Calu3 (cell line): ENCODE measurements at regions not wholly inside any gene's neighbourhood (a gene's known extent, or its start where the extent isn't known, plus 50 kb on each side); places are given as distances from the start of the nearest gene placed in this dataset.

Experiments used
- BruUV-seq: library from RNA; stranded (reverse); fragments of 400-500 nt; replicated peaks from 2 replicates; lab custom pipeline; 2021; lab: Mats Ljungman, UMichigan
- CTCF ChIA-PET: fragments of 300-600 bp; sonication (Branson Sonifier 250); formaldehyde crosslinking; loops from one replicate; lab custom pipeline; 2022; ENCODE audit warnings: antibody characterized with exemption; lab: Charles Lee
- DNase-seq: peaks from one replicate; pipeline ENCODE4 v3.0.0; 2022
- H3K27ac Mint-ChIP-seq: one replicate; pipeline ENCODE4 v1.8.0; 2022; ENCODE audit warnings: mixed read lengths; ENCODE audit not compliant: unreplicated experiment
- H3K27me3 Mint-ChIP-seq: one replicate; pipeline ENCODE4 v1.8.0; 2022; ENCODE audit warnings: mixed read lengths; ENCODE audit not compliant: unreplicated experiment
- H3K36me3 Mint-ChIP-seq: one replicate; pipeline ENCODE4 v1.8.0; 2022; ENCODE audit warnings: mild to moderate bottlenecking, moderate library complexity, mixed read lengths; ENCODE audit not compliant: insufficient read depth, unreplicated experiment
- H3K4me1 Mint-ChIP-seq: one replicate; pipeline ENCODE4 v1.8.0; 2022; ENCODE audit warnings: mild to moderate bottlenecking, low read depth, mixed read lengths; ENCODE audit not compliant: unreplicated experiment
- H3K4me3 Mint-ChIP-seq: one replicate; pipeline ENCODE4 v1.8.0; 2022; ENCODE audit warnings: mild to moderate bottlenecking, low read depth, moderate library complexity, mixed read lengths; ENCODE audit not compliant: unreplicated experiment
- H3K9me3 Mint-ChIP-seq: one replicate; pipeline ENCODE4 v1.8.0; 2022; ENCODE audit warnings: low read depth, mixed read lengths; ENCODE audit not compliant: unreplicated experiment
- intact Hi-C: fragments of 100-400 bp; cut with micrococcal nuclease; formaldehyde crosslinking; loops from one replicate; pipeline ENCODE4 v1.10.0; 2022; ENCODE audit not compliant: unreplicated experiment
- TF ChIP-seq, protein P1 (sequence below): fragments of 200-600 bp; IDR thresholded peaks from one replicate; pipeline ENCODE4 v1.8.0; 2022; ENCODE audit warnings: antibody characterized with exemption; ENCODE audit not compliant: unreplicated experiment

DNA sequence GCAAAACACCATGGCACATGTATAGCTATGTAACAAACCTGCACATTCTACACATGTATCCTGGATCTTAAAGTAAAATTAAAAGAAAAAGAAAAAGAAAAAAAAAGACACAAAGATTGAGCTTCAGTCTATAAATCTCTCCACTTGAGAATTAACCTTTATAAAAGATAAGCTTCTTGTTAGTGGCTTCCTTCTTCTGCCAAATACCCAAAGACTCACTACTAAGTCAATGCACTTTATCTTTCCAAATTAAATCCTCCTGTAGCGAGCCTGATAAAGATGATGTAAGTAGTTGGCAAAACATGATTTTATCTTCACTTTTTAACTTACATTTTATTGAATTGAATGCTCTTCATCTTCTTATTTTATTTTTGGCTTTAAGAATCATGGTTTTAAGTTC lies 349.9 kb downstream of the TRIB2 start:
- no TSS peak for BruUV-seq
- intact Hi-C loops, result no loop called here
- Mint-ChIP-seq H3K36me3 (no peaks in the 10 kb centered on the region), H3K4me3 (no peak overlapping the region), H3K27me3 (no peaks in the 10 kb centered on the region), H3K4me1 (no peaks in the 10 kb centered on the region), H3K9me3 (no peaks in the 10 kb centered on the region), H3K27ac (no peak overlapping the region)
- CTCF ChIA-PET, result no interaction called here
- TF ChIP-seq, protein P1, sequence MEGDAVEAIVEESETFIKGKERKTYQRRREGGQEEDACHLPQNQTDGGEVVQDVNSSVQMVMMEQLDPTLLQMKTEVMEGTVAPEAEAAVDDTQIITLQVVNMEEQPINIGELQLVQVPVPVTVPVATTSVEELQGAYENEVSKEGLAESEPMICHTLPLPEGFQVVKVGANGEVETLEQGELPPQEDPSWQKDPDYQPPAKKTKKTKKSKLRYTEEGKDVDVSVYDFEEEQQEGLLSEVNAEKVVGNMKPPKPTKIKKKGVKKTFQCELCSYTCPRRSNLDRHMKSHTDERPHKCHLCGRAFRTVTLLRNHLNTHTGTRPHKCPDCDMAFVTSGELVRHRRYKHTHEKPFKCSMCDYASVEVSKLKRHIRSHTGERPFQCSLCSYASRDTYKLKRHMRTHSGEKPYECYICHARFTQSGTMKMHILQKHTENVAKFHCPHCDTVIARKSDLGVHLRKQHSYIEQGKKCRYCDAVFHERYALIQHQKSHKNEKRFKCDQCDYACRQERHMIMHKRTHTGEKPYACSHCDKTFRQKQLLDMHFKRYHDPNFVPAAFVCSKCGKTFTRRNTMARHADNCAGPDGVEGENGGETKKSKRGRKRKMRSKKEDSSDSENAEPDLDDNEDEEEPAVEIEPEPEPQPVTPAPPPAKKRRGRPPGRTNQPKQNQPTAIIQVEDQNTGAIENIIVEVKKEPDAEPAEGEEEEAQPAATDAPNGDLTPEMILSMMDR, result no peak
- no peak for DNase-seq

DNA sequence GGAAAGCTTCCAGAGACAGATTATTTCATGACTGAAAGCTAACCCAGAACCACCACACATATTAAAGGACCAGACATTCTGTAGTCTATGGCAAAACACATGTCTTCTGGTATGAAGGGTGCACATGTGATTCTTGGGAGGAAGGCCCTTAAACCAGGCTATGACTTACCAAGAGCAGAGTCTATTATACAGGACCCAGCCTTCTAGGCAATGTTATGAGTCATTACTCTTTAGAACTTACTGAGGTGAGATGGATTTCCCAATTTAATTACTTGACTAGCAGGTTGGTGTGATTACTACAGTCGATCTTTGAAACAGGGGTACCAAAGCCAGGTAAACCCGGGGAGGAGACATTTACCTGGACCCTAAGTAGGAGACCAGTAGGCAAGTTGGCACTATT lies 350.8 kb downstream of the TRIB2 start:
- Mint-ChIP-seq H3K27ac (no peak overlapping the region), H3K4me1 (no peaks in the 10 kb centered on the region), H3K9me3 (no peaks in the 10 kb centered on the region), H3K27me3 (no peaks in the 10 kb centered on the region), H3K4me3 (no peak overlapping the region), H3K36me3 (no peaks in the 10 kb centered on the region)
- DNase-seq, result no peak
- BruUV-seq, result no TSS peak
- CTCF ChIA-PET, result no interaction called here
- intact Hi-C loops, result no loop called here
- TF ChIP-seq, protein P1, result no peak

DNA sequence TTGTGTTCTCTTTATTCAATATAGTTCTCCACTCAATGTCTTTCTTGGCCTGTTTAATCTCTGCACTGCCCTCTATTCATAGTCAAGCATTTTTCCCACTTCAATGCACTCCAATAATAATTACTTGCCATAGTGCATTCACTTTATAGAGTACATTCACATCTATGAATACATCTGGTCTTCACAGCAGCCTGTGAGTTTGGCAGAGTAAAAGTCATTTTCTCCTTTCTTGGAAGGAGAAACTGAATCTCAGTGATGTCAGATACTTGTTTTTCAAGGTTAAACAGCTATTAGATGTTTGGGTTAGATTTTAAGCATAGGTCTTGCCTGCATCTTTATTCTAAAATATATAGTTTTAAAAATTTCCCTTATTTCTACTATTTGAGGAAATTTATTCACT lies 373.2 kb downstream of the TRIB2 start:
- Mint-ChIP-seq H3K4me1 (no peaks in the 10 kb centered on the region), H3K9me3 (no peaks in the 10 kb centered on the region), H3K27ac (no peak overlapping the region), H3K4me3 (no peak overlapping the region), H3K27me3 (no peaks in the 10 kb centered on the region), H3K36me3 (no peaks in the 10 kb centered on the region)
- intact Hi-C loops, result no loop called here
- TF ChIP-seq, protein P1, result no peak
- CTCF ChIA-PET, result no interaction called here
- no TSS peak for BruUV-seq
- DNase-seq, result no peak

DNA sequence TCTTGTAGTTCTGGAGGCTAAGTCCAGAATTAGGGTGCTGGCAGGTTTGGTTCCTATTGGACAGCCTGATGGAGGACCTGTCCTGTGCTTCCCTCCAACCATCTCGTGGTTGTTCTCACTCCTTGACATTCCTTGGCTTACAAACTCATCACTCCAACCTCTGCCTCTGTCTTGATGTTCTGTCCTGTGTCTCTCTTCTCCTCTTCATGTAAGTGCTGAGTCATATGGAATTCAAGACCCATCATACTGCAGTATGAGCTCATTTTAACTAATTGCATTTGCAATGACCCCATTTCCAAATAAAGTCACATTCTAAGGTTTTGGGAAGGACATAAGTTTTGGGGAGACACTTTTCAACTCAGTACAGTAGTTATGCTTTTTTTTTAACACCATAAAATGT lies 374.7 kb downstream of the TRIB2 start:
- intact Hi-C loops, result no loop called here
- TF ChIP-seq, protein P1, result no peak
- BruUV-seq, result no TSS peak

More for the DNA sequence above, 374.7 kb downstream of the TRIB2 start:
- CTCF ChIA-PET, result no interaction called here
- no peak overlapping the region for H3K4me3 Mint-ChIP-seq
- no peak overlapping the region for H3K27ac Mint-ChIP-seq
- H3K36me3 Mint-ChIP-seq, result no peaks in the 10 kb centered on the region
- H3K4me1 Mint-ChIP-seq, result no peaks in the 10 kb centered on the region
- H3K9me3 Mint-ChIP-seq, result no peaks in the 10 kb centered on the region
- DNase-seq, result no peak
- H3K27me3 Mint-ChIP-seq, result no peaks in the 10 kb centered on the region
